K562 (cell line): ENCODE measurements at regions not wholly inside any gene's neighbourhood (a gene's known extent, or its start where the extent isn't known, plus 50 kb on each side); places are given as distances from the start of the nearest gene placed in this dataset.

ENCODE experiments used
- ADNP ChIP-seq: fragments of 200-800 bp; sonication (Bioruptor generic); IDR thresholded peaks from 2 replicates; pipeline ENCODE4 v1.6.1; 2016; ENCODE audit warnings: missing genetic modification characterization, missing compliant biosample characterization
- CEBPB ChIP-seq: fragments of 450-650 bp; IDR thresholded peaks from 2 replicates; pipeline ENCODE4 v1.6.1; 2016; ENCODE audit warnings: missing genetic modification characterization, missing compliant biosample characterization
- CREM ChIP-seq: IDR thresholded peaks from 2 replicates; pipeline ENCODE4 v1.6.1; 2014; ENCODE audit warnings: antibody characterized with exemption, low read depth
- KDM1A ChIP-seq, 2 experiments: fragments of 450-650 bp; IDR thresholded peaks; 2 replicates each; pipeline ENCODE4 v1.6.1; 2016; ENCODE audit warnings: mild to moderate bottlenecking in 2 of 2
- MGA ChIP-seq: fragments of 450-650 bp; IDR thresholded peaks from 2 replicates; pipeline ENCODE4 v1.6.1; 2016; ENCODE audit warnings: mild to moderate bottlenecking, moderate library complexity
- STAG1 ChIP-seq: sonication (generic); formaldehyde crosslinking; IDR thresholded peaks from 2 replicates; pipeline ENCODE4 v1.5.0; 2020; ENCODE audit warnings: missing genetic modification reagents, borderline replicate concordance
- ZFX ChIP-seq: sonication (generic); formaldehyde crosslinking; IDR thresholded peaks from 2 replicates; pipeline ENCODE4 v1.8.0; 2022; ENCODE audit warnings: mild to moderate bottlenecking, missing genetic modification reagents, moderate library complexity
- ZNF239 ChIP-seq: fragments of 250-450 bp; sonication (Bioruptor Pico); IDR thresholded peaks from 2 replicates; pipeline ENCODE4 v1.4.0; 2020; ENCODE audit warnings: mild to moderate bottlenecking
- ZNF318 ChIP-seq, 2 experiments: fragments of 450-650 bp; IDR thresholded peaks; 2 replicates each; pipeline ENCODE4 v1.6.1; 2016; ENCODE audit warnings: mild to moderate bottlenecking in 2 of 2, borderline replicate concordance in 1 of 2, low read depth in 1 of 2, moderate library complexity in 1 of 2
- ZNF764 ChIP-seq: fragments of 250-450 bp; sonication (Bioruptor Pico); IDR thresholded peaks from 2 replicates; pipeline ENCODE4 v1.4.0; 2020; ENCODE audit warnings: low read depth, mild to moderate bottlenecking, moderate library complexity

DNA sequence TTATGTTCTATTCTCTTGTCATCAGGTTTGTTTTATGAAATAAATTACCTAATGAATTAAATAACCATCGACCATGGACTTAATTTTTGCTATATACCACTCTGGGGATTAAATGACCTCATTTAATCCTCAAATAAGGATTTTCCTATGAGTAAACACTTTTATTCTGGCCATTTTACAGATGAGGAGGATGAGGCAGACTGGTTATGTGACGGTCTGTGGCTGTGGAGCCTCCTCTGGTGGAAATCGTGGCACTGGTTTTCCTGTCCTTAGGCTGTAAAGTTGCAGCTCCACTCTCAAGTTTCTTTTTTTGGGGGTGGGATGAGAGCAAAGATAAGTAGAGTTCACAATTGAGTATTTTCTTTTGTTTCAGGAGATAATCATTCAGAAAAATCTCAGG, 105.2 kb downstream of the XCL2 start (continued):
- no peak for TF ChIP-seq MGA
- TF ChIP-seq ADNP (tag): peak; percentile 56; the same call in 1 of the 2 replicates
- TF ChIP-seq STAG1 (CRISPR knock-in tag): no peak
- no peak for TF ChIP-seq ZNF318 (IDR thresholded peaks at IDR 0.05; ENCODE audit: borderline replicate concordance in 1 of 2, low read depth in 1 of 2)
- no peak for TF ChIP-seq CEBPB (tag)
- no peak for TF ChIP-seq ZNF764
- TF ChIP-seq KDM1A (IDR thresholded peaks at IDR 0.05): 0 out of 4 replicates have a peak, but pooled peaks of 1 of the 2 experiments have one; percentile 7
- TF ChIP-seq ZFX (CRISPR knock-in tag): no peak
- TF ChIP-seq ZNF239 (CRISPR knock-in tag): no peak
- no peak for TF ChIP-seq CREM
